Uterus (tissue), 2 donors: ENCODE measurements at regions not wholly inside any gene's neighbourhood (a gene's known extent, or its start where the extent isn't known, plus 50 kb on each side); places are given as distances from the start of the nearest gene placed in this dataset.

Experiments used
- POLR2A ChIP-seq, 2 donors: fragments of 450-650 bp; IDR thresholded peaks; one replicate each; pipeline ENCODE4 v1.6.1; 2016; ENCODE audit warnings: antibody characterized with exemption in 2 of 2, mild to moderate bottlenecking in 1 of 2, moderate library complexity in 1 of 2
- TF ChIP-seq, protein P1 (sequence below), 4 experiments: fragments of 200-600 bp in 2 of 4; fragments of 450-650 bp in 2 of 4; sonication (generic) in 2 of 4; IDR thresholded peaks; one replicate each; pipeline ENCODE4 v1.5.1; 2016 to 2019; ENCODE audit warnings: antibody characterized with exemption in 4 of 4, mild to moderate bottlenecking in 2 of 4, moderate library complexity in 1 of 4

DNA sequence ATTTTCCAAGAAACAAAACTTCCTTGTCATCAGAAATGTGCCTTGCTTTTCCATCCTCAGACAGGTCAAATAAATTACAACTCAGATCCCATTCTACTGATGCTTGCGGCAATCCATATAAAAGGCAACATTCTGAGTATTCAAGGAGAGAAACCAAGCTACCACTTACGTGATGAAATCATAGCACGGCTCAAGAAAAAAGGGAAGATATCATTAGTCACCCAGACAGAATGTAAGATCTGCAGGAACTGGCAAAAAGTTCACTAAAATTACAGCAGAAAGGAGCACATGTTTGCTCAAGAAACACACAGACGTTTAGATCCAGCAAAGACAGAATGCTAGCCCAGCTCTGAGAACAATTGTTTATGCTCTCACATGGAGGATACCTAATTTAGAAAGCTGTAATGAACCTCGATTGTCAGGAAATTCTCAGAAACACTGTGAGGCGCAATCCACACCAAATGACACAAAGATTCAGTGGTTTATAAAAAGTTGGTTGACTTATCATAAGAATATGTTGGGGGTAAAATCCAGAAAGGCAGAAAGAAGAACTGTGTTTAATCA lies 304.2 kb downstream of the ADGRG6 start:
- TF ChIP-seq, protein P1, sequence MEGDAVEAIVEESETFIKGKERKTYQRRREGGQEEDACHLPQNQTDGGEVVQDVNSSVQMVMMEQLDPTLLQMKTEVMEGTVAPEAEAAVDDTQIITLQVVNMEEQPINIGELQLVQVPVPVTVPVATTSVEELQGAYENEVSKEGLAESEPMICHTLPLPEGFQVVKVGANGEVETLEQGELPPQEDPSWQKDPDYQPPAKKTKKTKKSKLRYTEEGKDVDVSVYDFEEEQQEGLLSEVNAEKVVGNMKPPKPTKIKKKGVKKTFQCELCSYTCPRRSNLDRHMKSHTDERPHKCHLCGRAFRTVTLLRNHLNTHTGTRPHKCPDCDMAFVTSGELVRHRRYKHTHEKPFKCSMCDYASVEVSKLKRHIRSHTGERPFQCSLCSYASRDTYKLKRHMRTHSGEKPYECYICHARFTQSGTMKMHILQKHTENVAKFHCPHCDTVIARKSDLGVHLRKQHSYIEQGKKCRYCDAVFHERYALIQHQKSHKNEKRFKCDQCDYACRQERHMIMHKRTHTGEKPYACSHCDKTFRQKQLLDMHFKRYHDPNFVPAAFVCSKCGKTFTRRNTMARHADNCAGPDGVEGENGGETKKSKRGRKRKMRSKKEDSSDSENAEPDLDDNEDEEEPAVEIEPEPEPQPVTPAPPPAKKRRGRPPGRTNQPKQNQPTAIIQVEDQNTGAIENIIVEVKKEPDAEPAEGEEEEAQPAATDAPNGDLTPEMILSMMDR (IDR thresholded peaks at IDR 0.05) = no peak
- no peak for TF ChIP-seq POLR2A (IDR thresholded peaks at IDR 0.05)
